ENCODE measurements at regions not wholly inside any gene's neighbourhood (a gene's known extent, or its start where the extent isn't known, plus 50 kb on each side); places are given as distances from the start of the nearest gene placed in this dataset.

GRCh38 chr1:213366141-213366831, 315.2 kb downstream of the RPS6KC1 start:
- TF ChIP-seq POLR2A (IDR thresholded peaks at IDR 0.05), result no peak
- TF ChIP-seq CTCF (IDR thresholded peaks at IDR 0.05 in 4 of 5, conservative IDR thresholded peaks at IDR 0.05 in 1 of 5), result no peak
